Activated naive CD8-positive, alpha-beta T cell treated with anti-CD3 and anti-CD28 coated beads, Interleukin-2, amount 50 U/mL, for 16 hours (primary cell): ENCODE measurements at regions not wholly inside any gene's neighbourhood (a gene's known extent, or its start where the extent isn't known, plus 50 kb on each side); places are given as distances from the start of the nearest gene placed in this dataset.
"Not testable (repeated sequence)": the region's sequence is repeated elsewhere in the genome, so short reads cannot be mapped to it uniquely, and the experiment has no call there.

ENCODE experiments used
- DNase-seq: peaks from one replicate; pipeline ENCODE4 v3.0.0-alpha.2; 2020; ENCODE audit warnings: low read depth, low spot score

DNA sequence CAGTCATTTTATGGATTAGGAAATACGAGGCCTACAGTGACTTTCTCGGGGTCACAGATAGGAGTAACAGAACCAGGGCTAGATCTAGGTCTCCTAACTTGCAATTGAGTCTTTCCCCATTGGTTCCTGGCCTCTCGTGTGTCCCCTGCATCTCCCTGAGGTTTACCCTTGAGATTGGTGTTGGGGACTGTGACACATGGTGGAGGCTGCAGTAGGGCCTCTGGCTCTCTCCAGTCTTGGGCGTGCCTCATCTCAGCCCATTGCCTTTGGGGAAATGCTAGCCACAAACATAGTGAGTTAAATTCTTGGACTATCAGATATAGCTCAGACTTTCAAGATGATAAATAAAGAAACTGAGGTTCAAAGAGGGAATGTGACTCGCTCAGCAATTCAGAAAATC is 212.1 kb downstream of the KCNRG start:
- no peak for DNase-seq

DNA sequence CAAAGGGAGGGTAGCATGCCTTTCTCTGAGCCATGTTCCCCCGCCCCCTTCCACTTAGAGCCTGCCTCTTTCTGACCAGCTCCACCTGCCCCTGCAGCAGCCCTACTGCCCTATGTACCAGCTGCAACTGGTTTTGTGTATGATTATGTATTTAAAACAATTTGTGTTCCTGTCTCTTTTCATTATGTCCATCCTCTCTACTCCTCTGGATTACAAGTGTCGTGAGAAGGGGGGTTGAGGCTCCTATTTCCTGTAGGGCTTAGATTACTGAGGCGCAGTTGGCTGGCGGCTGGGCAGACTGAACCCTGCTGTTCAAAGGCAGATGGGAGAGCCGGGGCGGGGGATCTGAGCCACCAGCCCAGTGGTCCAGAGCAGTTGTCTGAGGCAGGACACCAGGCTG is 213.3 kb downstream of the KCNRG start:
- no peak for DNase-seq

GRCh38 chr13:50229960-50230661 is 214.9 kb downstream of the KCNRG start:
- DNase-seq, result no peak

GRCh38 chr13:50230662-50230978 is 215.4 kb downstream of the KCNRG start:
- no peak for DNase-seq

- not testable (repeated sequence) for DNase-seq
Measured at GRCh38 chr13:50233574-50233973, 218.3 kb downstream of the KCNRG start.

GRCh38 chr13:50235604-50236342 is 220.5 kb downstream of the KCNRG start:
- no peak for DNase-seq

DNA sequence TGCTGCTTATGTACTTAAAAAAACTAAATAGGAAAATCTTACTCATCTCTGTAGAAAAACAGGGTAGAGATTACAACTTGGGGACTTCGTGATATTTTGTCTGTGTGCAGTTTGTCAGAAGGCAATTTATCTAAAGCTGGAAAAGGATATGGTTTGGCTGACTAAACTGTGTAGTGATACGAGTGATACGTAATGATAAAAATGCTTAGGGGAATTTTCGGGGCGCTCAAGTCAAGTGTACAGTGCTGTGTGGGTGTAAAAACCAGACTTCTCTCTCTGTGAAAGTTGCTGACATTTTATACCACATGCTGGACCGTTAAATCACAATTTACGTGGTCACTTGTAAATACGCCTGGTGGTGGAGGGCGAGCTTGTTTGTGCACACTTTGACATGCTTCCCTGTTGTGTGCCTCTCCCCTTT is 221.7 kb downstream of the KCNRG start:
- DNase-seq, result no peak

GRCh38 chr13:50238922-50239321 is 223.7 kb downstream of the KCNRG start:
- DNase-seq, result no peak

- DNase-seq, result no peak
Measured at GRCh38 chr13:50241479-50241878, 226.2 kb downstream of the KCNRG start.

DNA sequence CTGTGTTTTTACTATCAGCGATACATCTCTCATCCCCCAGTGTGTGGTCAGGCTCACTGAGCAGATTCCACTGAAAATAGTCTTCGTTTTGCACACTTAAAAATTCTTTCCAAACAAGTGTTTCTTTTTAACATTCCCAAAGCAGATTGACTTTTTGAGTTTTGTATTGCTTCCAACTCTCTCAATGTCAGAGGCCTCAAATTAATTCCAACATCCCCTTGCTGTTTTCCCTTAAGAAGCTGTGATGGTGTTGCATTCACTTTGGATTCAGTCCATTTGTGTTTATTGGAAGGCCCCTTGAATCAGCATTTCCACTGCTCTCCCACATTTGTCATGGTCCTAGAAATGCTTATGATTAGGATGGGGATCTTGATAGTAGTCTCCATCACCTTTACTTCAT is 228.7 kb downstream of the KCNRG start:
- DNase-seq, result no peak

GRCh38 chr13:50244355-50244712 is 229.1 kb downstream of the KCNRG start:
- no peak for DNase-seq

DNA sequence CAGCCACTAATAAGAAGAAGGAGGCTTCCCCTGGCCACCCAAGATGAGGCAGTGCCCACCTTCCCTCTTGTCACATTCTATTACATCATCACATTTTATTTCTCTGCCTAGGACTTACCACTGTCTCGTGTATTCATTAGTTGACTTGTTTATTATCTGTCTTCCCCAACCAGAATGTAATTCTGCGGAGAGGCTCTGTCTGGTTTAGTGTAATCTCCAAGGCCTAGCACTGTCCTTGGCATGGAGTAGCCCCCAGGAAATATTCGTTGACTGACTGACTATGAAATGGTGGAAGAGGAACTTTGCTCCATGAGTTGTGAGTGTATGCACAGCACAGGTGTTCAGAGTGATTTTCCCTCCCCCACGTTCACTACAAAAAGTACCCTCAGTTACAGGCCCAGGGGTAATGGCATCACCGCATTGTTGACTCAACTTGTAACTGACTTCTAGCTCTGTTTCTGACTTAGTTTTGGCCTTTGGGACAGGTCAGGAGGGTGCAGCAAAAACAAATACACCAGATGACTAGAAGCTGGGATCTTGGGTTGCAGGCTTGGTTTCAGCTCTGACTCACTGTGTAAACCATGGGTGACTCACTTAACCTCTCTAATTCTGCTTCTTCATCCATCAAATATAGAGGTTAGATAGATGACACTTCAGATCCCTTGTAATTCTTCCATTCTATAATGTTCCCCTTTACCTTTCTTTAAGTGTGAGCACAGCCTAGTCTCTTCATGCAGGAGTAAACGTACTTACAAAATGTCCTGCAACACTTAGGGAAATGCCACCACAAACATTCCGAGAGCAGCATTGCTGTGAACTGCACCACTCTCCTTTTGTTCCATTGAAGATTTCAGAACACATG is 229.7 kb downstream of the KCNRG start:
- DNase-seq, result no peak

- no peak for DNase-seq
Measured at GRCh38 chr13:50247223-50247622, 232.0 kb downstream of the KCNRG start.

DNA sequence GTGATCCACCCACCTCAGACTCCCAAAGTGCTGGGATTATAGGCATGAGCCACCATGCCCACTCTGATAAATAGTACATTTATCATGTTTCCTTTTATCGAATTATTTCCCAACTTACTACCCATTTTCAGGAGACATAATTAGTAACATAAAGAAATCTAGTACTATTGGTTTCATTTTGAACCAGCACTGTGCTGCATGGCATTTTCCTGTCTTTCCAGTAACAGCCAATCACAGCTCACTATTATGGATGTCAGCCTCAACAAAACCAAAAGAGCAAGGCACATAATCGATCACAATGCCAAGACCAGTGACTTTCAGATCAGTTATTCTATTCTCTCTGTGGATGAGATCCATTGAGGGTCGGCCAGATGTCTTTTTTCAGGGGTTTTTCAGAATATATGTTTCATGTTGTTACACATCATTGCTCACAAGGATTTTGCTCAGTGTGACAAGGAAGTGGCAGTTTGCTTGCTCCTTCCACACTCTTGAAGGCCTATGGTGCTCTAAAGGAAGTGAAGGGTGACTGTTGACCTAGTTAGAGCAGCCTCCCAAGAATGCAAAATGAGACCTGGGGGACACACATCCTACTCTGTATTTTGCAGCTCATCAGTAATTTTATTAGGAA is 233.4 kb downstream of the KCNRG start:
- no peak for DNase-seq

DNA sequence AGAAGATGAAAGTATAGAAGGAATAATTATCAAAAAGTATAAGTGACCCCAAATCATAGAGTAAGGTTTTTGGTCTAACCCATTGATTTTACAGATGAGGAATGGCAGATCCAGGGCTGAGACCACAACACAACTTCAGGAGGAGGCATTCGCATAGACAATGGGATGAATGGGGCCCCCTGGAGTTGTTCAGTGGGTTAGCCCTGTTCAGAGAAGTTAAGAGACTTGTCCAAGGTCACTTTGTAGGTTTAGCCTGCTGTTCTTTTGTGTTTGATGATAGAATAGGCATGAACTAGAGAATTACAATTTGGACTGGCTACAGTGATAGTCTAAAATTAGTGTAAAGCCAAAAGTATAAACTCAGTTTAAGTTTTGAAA is 233.9 kb downstream of the KCNRG start:
- no peak for DNase-seq

GRCh38 chr13:50250401-50250800 is 235.2 kb downstream of the KCNRG start:
- no peak for DNase-seq

GRCh38 chr13:50255639-50256038 is 240.4 kb downstream of the KCNRG start:
- no peak for DNase-seq

DNA sequence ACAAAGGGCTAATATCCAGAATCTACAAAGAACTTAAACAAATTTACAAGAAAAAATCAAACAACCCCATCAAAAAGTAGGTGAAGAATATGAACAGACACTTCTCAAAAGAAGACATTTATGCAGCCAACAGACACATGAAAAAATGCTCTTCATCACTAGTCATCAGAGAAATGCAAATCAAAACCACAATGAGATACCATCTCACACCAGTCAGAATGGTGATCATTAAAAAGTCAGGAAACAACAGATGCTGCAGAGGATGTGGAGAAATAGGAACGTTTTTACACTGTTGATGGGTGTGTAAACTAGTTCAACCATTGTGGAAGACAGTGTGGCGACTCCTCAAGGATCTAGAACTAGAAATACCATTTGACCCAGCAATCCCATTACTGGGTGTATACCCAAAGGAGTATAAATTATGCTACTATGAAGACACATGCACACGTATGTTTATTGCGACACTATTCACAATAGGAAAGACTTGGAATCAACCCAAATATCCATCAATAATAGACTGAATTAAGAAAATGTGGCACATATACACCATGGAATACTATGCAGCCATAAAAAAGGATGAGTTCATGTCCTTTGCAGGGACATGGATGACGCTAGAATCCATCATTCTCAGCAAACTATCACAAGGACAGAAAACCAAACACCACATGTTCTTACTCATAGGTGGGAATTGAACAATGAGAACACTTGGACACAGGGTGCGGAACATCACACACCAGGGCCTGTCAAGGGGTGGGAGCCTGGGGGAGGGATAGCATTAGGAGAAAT is 241.5 kb downstream of the KCNRG start:
- DNase-seq, result not testable (repeated sequence)

GRCh38 chr13:50257646-50258045 is 242.4 kb downstream of the KCNRG start:
- no peak for DNase-seq

DNA sequence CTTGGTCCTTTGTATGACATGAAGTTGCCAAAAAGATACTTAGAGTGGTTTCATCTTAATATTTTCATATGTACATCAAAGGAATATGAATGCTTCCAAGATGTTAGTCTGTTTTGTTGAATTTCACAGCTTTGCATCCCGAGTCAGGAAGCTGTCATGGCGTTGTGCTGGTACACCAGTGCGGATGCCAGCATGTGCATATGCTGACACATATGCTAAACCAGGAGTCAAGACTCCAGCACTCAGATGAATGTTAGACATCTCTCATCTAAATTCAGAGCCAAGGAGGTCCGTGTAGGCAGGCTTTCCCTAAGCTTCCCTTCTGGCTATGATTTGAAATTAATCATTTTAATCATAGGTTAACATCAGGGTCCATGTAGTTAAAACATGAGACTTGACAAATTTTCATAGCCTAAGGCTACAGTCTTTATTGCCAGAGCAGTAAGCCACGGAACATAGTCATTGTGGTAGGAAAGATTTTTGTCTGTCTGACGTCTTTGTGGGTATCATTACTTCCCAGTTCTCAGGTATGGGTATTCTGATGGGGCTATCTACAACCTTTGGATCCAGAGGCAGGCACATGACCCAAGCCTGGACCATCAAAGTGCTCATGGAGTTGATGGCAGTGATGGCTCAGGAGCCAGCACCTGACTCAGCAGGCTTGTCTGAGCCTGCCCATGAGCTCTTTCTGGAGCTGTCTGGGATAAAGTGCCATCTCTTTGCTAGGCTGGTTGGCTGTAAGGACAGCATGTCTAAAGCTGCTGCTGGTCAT is 246.1 kb downstream of the KCNRG start:
- DNase-seq, result no peak

GRCh38 chr13:50267066-50267465 is 251.8 kb downstream of the KCNRG start:
- DNase-seq, result no peak
